Activated CD4-positive, alpha-beta T cell treated with anti-CD3 and anti-CD28 coated beads, Interleukin-2, amount 50 U/mL, for 24 hours (primary cell): ENCODE measurements at regions not wholly inside any gene's neighbourhood (a gene's known extent, or its start where the extent isn't known, plus 50 kb on each side); places are given as distances from the start of the nearest gene placed in this dataset.

Experiments used
- DNase-seq, 2 donors: peaks; one replicate each; pipeline ENCODE4 v3.0.0-alpha.2; 2020; ENCODE audit warnings: low read depth in 1 of 2, low spot score in 1 of 2

DNA sequence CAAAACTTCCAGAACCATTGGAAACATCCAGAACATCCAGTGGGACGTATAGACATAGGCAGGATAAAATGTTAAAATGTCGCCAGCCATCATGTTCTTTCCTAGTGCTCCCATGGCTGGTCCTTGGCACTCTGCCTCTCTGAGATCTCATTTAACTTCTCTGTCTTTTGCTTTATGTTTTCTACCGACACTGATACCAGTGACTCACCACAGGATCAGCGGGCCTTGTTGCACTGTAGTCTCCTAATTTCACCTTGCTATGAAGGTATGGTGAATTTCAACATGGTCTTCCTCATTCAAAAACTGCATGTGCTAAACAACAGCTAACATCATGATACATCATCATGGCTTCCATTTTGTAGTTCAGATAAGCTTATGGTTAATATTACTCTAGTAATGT lies 521.0 kb upstream of the IGFBP7 start:
- no peak for DNase-seq

DNA sequence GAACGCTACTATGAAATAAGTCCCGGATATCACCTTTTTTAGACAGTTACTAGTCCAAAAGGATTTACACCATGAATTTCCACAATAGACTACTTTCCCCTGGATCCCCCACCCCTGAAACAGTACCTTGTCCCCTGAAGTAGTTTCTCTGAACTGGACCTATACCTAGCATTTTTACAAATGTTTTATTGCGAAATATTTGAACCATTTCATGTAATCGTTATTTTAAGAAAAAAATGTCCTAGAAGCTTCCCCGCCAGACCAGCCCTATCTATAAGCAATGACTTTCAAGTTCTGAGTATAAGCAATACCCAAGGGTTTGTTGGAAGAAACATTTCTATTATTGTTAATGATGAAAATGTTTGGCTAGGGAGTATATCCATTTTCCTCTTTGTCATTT lies 517.8 kb upstream of the IGFBP7 start:
- no peak for DNase-seq

DNA sequence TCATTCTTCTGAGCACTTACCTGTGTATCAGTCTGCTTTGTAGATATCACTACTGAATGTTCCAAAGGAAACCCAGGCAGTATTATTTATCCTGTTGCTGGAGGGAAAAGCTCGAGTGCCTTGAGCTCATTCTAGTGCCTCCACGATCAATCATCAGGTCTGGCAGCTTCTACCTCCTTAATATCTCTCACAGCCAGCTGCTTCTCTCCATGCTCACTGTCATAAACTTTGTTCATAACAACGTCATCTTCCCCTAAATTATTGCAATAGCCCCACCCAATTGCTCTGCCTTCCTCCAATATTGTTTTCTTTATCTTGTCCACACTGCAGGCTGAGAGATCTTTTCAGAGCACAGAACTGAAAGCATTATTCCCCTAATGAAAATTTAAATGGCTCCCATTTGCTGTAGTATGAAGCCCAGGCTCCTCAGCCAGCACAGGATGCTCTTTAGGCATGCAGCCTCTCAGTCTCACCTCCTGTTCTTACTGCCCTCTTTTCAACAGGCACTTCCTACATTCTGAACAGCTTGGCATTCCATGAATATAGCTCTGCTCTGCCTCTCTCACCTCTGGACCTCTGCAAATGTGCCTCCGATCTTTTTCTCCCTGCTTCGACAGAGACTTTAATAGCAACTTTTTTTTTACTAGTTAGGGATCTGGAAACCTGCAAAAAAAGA lies 504.2 kb upstream of the IGFBP7 start:
- no peak for DNase-seq

DNA sequence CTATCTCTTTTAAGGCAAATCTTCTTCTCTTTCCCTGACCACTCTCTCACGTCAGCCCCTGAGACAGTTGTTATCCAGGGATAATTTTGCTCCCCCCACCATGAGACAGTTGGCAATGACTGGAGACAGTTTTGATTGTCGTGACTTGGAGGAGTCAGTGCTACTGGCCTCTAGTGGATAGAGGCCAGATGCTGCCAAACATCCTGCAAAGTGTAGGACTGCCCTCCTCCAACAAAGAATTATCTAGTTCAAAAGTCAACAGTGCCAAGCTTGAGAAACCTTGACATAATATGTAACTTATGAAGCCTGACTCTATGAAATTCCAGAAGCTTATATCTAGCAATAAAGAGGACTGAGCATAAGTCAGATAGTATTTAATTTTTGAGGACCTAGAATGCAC lies 502.1 kb upstream of the IGFBP7 start:
- DNase-seq, result no peak

DNA sequence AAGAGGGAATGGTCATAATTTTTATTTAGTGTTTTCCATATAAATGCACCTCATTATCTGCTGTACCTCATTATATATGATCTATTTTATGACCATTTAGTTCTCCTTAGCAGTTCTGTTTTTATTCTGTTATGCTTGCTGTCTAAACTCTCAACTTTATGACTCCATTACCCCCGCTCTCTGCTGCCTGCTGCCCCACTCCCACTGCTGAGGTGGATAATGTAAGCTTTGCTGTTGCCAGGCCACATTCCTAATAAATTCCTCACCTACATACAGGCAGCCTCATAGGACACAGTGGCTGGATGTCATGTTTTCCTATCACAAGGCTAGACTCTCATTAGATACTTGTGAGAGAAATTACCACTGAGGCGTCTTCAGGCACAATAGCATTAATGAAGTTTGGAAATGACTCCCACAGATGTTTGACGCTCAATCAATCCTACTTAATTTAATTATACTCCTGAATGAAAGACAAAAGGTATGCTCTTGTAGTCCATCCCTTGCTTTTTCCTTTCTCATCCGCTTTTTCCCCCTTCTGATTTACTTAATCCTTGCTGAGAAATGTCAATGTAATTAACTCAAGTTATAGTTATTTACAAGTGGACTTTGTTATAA lies 497.5 kb upstream of the IGFBP7 start:
- DNase-seq, result no peak

DNA sequence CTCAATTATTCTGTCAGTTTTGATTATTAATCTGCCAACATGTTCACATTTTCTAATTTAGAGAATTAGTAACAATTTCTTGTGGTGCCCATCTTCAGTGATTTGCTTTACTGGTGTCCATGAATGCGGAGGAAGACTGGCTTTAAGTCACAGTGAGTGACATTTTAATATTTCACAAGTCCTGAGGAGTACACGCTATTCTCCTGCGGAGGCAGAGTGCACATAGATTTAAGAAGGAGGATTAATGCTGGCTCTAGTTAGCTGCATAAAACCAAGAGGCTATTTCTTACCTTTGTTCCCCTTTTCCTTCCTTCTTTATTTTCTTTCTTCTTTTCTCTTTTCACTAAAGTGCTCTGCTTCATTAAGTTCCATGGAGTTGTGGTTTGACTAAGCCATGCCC lies 495.2 kb upstream of the IGFBP7 start:
- DNase-seq, result no peak

DNA sequence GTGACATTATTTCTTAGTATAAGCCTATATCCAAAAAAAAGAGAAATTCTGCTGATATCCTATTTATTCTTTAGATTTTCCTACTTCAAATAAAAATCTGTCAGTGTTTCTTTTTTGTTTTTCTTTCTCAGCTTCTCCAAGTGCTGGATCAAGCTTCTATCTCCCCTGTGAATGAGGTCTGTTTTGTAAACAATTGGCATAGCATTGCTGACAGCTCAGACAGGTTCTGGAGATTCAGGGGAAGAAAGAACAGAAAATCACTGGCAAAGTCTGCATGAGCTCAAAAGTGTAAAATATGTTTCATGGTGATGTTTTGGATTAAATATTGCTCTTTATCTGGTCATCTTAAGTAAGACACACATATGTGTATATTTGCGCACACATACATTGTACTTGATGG lies 492.0 kb upstream of the IGFBP7 start:
- no peak for DNase-seq

DNA sequence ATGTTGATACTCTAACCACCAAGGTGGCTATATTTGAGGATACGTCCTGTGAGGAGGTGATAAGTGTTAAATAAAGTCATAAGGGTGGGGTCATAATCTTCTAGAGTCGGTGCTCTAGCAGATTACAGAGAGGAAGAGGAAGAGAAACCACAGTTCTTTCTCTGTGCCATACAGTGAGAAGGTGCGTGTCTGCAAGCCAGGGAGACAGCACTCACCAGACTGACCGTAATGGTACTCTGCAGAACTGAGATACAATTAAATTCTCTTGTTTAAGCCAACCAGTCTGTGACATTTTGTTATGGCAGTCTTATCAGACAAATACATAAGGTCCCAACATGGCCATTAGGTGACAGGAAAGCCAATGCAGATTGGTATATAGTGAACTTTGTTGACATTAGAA lies 480.9 kb upstream of the IGFBP7 start:
- no peak for DNase-seq

DNA sequence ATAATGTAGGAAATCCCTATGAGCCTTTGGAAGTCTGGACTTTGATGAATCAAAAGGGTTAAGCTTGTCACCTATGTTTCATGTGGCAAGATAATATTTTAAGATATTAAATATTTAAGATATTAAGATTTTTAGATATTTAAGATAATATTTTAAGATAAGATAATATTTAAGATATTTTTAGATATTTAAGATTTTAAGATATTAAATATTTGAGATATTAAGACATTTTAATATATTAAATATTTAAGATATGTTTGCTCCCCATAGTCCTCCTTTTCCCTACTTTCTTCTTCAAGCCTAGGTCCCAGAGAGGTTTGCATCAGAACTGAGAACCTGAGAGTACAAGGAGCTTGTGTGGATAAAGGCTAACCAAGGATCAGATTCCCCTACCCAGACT lies 478.4 kb upstream of the IGFBP7 start:
- DNase-seq, result no peak

DNA sequence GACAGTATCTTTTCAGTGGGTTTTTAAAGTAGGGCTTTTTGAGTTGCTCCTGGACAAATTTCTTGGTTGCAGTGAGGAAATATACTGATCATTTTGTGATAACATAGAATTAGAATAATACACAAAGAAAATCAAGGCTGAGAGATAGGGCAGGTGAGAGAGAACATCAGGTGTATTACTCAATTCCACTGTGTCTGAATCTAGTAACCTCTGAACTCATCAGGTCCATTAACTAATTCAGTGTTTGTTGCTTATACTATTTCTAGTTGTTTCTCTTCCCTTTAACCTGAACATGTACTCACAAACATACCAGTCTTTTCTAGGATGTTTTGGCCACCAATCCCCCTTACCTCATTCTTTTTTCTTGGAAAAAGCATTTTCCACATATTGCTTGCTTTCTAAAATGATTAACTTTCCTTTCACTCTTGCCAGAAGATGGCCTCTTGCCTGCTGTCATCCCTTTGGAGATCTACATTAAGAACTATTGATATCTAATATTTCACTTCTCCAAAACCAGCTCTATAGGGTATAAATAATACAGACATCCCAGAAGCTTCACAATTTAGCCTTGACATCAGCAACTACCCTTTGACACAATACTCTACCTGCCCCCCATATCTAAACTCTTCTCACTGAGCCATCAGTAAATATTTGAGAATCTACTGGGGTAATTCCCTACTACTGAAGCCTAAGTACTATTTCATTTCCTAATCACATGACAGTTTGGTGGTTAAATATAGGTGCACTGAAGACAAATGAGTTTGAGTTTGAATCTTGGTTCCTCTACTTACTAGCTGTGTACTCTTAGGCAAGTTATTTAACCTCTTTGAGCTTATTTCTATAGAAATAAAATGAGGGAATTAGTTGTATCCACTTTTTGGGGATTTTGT lies 470.8 kb upstream of the IGFBP7 start:
- no peak for DNase-seq

DNA sequence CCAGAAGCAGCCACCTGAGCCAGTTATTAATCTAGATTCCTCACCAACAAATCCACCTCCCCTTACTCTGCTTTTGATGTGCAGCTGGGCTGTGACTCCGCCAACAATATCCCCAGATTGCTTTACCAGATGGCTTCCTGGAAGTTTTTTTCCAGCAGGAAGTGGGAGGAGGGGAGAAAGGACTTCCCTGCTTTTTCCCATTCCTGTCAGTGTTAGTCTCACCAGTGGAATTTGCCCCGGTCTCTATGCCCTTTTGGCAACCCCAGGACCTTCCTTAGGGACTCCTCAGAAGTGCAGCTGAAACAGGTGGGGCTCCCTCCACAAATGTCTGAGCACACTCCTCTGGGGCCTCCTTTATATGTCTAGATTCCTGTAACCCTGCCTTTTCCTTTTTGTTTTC lies 465.2 kb upstream of the IGFBP7 start:
- no peak for DNase-seq

DNA sequence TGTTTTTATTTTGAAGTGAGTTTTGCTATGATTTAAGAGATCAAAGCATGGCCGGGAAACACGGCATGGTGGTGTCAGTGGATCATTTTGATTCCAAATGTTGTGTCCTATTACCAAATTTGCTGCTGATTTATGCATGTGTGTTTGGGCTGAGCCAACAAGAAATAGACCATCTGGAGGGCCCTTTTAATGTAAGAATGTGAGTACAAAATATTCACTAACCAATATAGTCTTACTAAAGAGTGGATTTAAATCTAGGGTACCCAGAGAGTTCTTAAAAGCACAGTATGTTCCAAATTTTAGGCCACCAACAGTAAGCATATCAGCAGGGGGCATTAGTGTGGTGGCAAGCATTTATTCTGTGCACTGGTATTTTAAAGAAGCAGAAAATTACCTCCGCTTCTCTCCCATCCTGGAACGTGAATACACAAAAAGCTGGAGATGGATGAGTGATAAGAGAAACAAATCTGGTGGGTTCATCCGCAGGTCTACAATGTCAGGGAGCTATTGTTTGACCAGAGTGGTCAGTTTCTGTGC lies 444.4 kb upstream of the IGFBP7 start:
- DNase-seq, result no peak

DNA sequence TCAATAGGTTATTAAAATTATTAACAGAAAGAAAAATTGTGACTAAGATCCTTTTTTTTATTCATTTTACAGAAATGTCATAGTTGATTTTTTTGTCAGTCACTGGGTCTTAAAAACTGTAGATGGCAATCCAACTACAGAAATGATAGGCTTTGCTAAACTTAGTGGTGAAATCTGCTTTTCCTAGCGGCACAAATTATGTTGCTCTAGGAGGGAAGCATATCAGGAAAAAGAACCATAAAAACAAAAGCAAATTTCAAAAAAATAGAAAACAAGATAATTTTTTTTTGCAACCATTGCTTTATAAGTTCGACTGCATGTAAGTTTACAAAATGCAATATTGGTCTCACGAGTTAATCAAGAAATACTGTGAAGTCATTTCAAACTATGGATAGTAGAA lies 443.5 kb upstream of the IGFBP7 start:
- DNase-seq, result no peak

DNA sequence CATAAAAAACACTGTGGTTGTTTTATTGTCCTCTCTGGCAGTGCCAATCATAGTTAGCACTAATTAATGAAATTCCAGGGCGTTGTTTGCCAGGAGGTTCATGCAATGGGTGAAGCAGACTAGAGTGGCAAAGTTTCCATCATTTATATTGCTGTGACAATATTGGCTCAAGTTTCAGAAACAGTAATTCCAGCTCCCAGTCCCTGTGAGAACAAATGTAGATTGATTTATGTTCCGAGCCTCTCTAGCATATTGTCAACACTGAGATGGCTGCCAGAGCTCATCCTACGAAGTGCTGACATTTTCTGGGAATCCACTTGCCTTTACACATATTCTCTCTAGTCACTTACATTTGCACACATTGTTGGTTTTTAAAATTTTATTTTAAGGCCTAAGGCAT lies 440.0 kb upstream of the IGFBP7 start:
- DNase-seq, result no peak

DNA sequence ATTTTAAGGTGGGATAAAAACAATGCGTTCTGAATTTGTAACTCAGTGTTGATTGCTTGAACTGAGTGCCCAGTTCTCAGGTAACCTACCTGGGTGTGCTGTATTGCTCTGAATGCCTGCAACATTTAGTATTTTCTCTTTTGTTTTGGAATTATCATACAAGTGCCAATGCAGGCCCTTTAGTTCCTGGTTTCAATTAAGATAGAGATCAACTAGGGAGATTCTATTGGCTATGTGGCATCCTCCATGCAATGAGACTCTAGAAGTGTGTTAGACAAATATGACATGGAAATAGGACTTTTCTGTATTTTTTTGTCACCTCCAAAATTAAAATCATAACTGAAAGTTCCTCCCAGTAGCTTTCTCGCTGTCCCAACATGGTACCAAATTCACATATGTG lies 438.7 kb upstream of the IGFBP7 start:
- DNase-seq, result no peak

DNA sequence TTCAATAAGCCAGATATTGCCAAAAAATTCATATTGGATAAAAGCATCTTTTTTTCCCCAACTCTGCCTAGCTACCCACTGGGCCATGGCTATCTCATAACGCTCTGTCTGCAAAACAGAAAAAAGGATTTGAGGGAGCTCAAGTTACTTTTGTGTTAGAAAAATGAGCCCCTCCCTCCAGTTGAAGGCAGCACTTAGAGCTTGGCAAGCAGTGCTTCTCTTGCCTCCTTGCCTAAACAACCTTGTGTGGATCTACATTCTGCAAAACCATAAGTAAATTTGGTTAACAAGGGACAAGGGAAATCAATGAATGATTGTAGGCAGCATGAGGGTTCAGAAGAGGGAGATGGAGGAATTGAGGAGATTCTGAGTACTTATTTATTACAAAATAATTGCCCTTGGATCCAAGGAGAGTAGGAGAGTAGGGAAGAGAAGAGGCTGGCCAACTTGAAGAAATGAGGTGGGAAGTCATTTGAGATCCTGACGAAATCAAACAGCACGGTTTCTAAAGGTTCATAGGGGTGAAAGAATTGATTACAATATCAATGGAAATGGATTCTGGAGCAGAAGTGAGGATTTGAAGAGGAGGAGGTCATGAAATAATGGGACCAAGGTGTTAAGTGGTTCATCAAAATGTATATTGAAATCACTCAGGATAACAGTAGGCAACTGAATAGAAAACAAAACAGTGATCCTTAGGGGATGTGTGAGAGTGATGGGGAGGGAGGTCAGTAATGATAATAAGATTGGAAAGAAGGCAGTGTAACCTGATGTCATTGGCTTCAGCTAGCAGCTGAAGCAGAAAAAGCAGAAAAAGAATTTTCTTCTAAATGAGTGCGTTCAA lies 434.8 kb upstream of the IGFBP7 start:
- DNase-seq, result no peak

DNA sequence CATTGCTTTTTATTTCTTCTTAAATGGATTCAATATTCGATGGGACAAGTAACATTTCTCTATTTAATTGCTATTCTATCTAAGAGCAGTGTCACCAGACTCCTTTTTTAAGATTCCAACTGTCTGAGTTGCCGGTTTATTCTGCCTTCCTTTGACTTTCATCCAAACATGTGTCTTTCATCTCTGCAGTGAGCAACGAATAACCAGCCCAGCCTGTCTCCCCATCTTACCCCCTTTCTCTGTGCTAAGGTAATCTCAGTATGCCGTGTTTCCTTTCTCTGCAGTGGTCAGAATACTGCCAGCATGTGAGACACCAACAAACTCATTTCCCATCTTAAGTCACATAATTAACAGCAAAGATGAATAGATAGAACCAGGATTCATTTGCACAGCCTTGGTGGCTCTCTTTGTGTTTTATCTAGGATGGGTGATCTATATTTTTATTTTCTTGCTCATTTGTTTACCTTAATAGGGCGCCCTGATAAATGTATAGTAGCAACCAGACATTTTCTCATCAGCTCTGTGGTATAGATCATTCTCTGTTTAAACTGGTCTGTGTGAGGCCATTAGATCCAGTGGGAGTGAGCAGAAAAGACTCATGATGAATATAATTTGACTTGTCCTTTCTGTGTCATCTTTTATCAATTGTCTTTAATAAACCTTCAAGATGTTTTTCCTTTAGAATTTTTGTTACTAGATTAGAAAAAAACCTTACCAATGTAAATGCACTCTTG lies 394.8 kb upstream of the IGFBP7 start:
- no peak for DNase-seq

DNA sequence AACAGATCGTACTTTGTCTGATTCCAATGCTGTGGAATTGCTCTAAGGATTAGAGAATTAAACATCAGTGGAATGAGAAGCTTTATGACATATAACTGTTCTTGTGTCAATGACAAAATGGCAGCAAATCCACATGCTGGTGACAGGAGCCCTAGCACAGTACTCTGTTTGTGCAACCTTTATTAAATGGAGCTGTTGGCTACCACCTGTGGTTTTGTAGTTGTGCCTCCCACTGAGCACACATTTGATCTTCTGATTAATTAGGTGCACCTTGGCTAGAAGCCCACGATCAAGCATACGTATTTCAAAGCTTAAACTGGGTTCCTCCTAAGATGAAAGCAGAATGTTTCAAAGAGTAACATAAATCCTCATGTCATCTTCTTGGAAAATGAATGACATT lies 394.0 kb upstream of the IGFBP7 start:
- no peak for DNase-seq

DNA sequence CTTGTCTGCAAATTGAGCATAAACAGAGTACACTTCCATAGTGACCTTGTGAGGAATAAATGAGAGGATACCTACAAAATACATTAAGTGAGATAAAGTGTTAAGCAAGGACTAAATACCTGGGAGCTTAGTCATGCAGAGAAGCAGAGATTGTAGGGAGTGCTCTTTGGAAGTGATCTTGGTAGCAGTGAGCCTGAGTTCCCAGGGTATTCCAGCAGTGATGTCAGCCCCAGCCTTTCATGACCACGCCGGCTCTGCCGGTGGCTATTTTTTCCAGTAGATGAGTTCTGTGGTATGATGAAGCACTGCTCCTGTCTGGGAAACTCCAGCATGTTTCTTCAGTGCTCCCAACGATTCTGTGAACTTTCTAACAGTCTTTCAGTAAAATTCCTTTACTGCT lies 391.5 kb upstream of the IGFBP7 start:
- no peak for DNase-seq

DNA sequence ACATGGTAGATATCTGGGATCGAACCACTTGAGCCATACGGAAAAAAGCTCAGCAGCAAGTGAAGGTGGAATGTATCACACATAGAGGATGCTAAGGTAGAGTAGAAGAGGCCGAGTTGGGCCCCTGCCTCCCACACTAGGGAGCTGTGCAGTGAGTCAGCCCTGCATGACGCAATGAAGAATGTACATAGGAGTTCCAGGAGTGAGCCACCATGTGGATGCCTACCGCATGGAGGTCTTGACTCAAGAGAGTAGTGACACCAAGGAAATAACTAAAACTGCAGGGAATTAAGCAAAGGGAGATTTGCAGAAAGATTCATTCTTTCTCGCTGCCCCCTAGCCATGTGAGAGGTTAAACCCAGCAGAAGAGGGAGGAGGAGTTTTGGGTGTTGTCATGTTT lies 389.6 kb upstream of the IGFBP7 start:
- DNase-seq, result no peak

DNA sequence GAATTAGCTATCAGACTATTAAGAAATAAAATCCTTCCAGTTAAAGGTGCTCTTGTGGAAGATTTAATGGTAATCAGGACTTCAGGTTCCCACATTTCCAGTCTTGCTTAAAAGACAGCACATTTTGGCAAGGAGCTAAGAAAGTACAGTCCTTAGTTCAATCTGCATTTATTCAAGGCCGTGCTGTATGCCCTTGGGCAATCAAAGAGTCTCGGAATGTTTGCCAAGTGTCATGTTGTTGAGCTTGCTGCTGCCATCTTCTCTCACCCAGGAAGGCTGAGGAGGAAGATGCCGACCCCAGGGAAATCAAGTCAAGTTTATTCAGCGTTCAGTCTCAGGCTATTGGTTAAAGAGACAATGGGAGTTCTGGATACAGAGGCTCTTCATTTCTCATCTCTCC lies 388.1 kb upstream of the IGFBP7 start:
- DNase-seq, result no peak
